K562 (cell line): ENCODE measurements at regions not wholly inside any gene's neighbourhood (a gene's known extent, or its start where the extent isn't known, plus 50 kb on each side); places are given as distances from the start of the nearest gene placed in this dataset.

Experiments used
- FOS ChIP-seq: IDR thresholded peaks from 3 replicates; pipeline ENCODE4 v1.6.1; 2011; ENCODE audit not compliant: insufficient read length; ENCODE audit errors: extremely low read depth
- HNRNPK ChIP-seq: fragments of 200-400 bp; formaldehyde crosslinking; IDR thresholded peaks from one replicate; pipeline ENCODE4 v1.6.1; 2018; ENCODE audit warnings: mild to moderate bottlenecking, low read depth, low read length; ENCODE audit not compliant: poor library complexity, severe bottlenecking
- TAF1 ChIP-seq: IDR thresholded peaks from 2 replicates; pipeline ENCODE4 v1.6.1; 2011; ENCODE audit warnings: mild to moderate bottlenecking, low read length, moderate library complexity; ENCODE audit not compliant: insufficient read depth, control insufficient read depth, severe bottlenecking; ENCODE audit errors: extremely low read depth
- TF ChIP-seq, protein P1 (sequence below): sonication (generic); formaldehyde crosslinking; IDR thresholded peaks from 2 replicates; pipeline ENCODE4 v1.8.1; 2023; ENCODE audit warnings: mild to moderate bottlenecking, missing genetic modification reagents
- TF ChIP-seq, protein P2 (sequence below), 3 experiments: IDR thresholded peaks in 2 of 3; conservative IDR thresholded peaks in 1 of 3; 2 replicates each; pipeline ENCODE4 v1.5.1; 2011 to 2012; ENCODE audit warnings: low read length in 3 of 3, mild to moderate bottlenecking in 3 of 3, control low read depth in 2 of 3, improper control_type of control experiment in 1 of 3, inconsistent platforms in 1 of 3, low read depth in 1 of 3, mixed read lengths in 1 of 3, moderate library complexity in 1 of 3; ENCODE audit not compliant: insufficient read depth in 2 of 3
- TF ChIP-seq, protein P3 (sequence below), 2 experiments: IDR thresholded peaks in 1 of 2; conservative IDR thresholded peaks in 1 of 2; 2 replicates each; pipeline ENCODE4 v1.6.1; 2016; ENCODE audit warnings: low read depth in 2 of 2, mild to moderate bottlenecking in 1 of 2, missing compliant biosample characterization in 1 of 2, missing genetic modification characterization in 1 of 2, moderate library complexity in 1 of 2
- TF ChIP-seq, protein P4 (sequence below): IDR thresholded peaks from 3 replicates; pipeline ENCODE4 v1.6.1; 2011; ENCODE audit warnings: borderline replicate concordance, mild to moderate bottlenecking, moderate library complexity; ENCODE audit not compliant: insufficient read length; ENCODE audit errors: extremely low read depth

DNA sequence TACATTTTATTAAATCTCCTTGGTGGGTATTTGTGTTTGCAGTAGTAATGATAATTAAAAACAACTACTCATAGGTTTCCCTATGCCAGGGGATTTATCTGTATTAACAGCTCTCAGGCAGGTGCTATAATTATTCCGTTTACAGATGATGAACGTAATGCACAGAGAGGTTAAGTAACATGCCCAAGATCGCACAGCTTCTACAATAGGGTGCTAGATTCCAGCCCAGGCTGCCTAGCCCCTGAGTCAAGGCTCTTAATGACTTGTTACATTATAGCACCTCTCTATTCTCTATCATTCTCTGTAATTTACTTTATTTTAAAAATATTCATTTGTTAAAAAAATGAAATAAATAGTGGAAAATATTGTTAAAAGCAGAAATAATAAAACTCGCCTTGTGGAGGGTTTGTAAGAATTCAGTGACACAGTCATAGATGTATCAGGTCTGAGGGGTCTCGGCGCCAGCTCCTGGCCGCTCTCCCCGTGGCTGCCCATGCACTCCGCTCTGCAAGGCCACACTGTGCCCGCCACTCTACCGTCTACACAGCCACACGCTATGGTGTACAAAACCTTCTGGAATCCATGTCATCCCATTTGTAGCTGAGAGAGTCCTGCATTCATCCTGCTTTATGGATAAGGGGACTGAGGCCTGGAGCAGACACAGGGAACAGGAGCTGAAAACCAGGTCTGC is 562.2 kb downstream of the MATN1 start:
- TF ChIP-seq, protein P1, sequence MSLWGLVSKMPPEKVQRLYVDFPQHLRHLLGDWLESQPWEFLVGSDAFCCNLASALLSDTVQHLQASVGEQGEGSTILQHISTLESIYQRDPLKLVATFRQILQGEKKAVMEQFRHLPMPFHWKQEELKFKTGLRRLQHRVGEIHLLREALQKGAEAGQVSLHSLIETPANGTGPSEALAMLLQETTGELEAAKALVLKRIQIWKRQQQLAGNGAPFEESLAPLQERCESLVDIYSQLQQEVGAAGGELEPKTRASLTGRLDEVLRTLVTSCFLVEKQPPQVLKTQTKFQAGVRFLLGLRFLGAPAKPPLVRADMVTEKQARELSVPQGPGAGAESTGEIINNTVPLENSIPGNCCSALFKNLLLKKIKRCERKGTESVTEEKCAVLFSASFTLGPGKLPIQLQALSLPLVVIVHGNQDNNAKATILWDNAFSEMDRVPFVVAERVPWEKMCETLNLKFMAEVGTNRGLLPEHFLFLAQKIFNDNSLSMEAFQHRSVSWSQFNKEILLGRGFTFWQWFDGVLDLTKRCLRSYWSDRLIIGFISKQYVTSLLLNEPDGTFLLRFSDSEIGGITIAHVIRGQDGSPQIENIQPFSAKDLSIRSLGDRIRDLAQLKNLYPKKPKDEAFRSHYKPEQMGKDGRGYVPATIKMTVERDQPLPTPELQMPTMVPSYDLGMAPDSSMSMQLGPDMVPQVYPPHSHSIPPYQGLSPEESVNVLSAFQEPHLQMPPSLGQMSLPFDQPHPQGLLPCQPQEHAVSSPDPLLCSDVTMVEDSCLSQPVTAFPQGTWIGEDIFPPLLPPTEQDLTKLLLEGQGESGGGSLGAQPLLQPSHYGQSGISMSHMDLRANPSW (CRISPR knock-in tag), result no peak
- TF ChIP-seq, protein P2, sequence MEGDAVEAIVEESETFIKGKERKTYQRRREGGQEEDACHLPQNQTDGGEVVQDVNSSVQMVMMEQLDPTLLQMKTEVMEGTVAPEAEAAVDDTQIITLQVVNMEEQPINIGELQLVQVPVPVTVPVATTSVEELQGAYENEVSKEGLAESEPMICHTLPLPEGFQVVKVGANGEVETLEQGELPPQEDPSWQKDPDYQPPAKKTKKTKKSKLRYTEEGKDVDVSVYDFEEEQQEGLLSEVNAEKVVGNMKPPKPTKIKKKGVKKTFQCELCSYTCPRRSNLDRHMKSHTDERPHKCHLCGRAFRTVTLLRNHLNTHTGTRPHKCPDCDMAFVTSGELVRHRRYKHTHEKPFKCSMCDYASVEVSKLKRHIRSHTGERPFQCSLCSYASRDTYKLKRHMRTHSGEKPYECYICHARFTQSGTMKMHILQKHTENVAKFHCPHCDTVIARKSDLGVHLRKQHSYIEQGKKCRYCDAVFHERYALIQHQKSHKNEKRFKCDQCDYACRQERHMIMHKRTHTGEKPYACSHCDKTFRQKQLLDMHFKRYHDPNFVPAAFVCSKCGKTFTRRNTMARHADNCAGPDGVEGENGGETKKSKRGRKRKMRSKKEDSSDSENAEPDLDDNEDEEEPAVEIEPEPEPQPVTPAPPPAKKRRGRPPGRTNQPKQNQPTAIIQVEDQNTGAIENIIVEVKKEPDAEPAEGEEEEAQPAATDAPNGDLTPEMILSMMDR (IDR thresholded peaks at IDR 0.05 in 2 of 3, conservative IDR thresholded peaks at IDR 0.05 in 1 of 3; ENCODE audit: insufficient read depth in 2 of 3, low read depth in 1 of 3, low read length in 3 of 3), result no peak
- TF ChIP-seq TAF1 (no peak), HNRNPK (no peak), FOS (no peak)
- TF ChIP-seq, protein P3, sequence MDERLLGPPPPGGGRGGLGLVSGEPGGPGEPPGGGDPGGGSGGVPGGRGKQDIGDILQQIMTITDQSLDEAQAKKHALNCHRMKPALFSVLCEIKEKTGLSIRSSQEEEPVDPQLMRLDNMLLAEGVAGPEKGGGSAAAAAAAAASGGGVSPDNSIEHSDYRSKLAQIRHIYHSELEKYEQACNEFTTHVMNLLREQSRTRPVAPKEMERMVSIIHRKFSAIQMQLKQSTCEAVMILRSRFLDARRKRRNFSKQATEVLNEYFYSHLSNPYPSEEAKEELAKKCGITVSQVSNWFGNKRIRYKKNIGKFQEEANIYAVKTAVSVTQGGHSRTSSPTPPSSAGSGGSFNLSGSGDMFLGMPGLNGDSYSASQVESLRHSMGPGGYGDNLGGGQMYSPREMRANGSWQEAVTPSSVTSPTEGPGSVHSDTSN (CRISPR knock-in tag; IDR thresholded peaks at IDR 0.05; ENCODE audit: low read depth), result no peak
- TF ChIP-seq, protein P3 (tag; conservative IDR thresholded peaks at IDR 0.05; ENCODE audit: low read depth), result no peak
- TF ChIP-seq, protein P4, sequence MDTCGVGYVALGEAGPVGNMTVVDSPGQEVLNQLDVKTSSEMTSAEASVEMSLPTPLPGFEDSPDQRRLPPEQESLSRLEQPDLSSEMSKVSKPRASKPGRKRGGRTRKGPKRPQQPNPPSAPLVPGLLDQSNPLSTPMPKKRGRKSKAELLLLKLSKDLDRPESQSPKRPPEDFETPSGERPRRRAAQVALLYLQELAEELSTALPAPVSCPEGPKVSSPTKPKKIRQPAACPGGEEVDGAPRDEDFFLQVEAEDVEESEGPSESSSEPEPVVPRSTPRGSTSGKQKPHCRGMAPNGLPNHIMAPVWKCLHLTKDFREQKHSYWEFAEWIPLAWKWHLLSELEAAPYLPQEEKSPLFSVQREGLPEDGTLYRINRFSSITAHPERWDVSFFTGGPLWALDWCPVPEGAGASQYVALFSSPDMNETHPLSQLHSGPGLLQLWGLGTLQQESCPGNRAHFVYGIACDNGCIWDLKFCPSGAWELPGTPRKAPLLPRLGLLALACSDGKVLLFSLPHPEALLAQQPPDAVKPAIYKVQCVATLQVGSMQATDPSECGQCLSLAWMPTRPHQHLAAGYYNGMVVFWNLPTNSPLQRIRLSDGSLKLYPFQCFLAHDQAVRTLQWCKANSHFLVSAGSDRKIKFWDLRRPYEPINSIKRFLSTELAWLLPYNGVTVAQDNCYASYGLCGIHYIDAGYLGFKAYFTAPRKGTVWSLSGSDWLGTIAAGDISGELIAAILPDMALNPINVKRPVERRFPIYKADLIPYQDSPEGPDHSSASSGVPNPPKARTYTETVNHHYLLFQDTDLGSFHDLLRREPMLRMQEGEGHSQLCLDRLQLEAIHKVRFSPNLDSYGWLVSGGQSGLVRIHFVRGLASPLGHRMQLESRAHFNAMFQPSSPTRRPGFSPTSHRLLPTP, result no peak
